Neural progenitor cell (in vitro differentiated cells): ENCODE measurements at regions not wholly inside any gene's neighbourhood (a gene's known extent, or its start where the extent isn't known, plus 50 kb on each side); places are given as distances from the start of the nearest gene placed in this dataset.

Experiments
- CTCF ChIP-seq: fragments of 200-600 bp; sonication (generic); IDR thresholded peaks from 2 replicates; pipeline ENCODE4 v1.5.1; 2017; ENCODE audit warnings: antibody characterized with exemption, mild to moderate bottlenecking
- EZH2 ChIP-seq: fragments of 200-600 bp; sonication (generic); IDR thresholded peaks from 2 replicates; pipeline ENCODE4 v1.6.1; 2017; ENCODE audit warnings: antibody characterized with exemption, mild to moderate bottlenecking, moderate library complexity
- EZH2phosphoT487 ChIP-seq: fragments of 200-600 bp; sonication (generic); IDR thresholded peaks from 2 replicates; pipeline ENCODE4 v1.6.1; 2017; ENCODE audit warnings: antibody characterized with exemption

GRCh38 chr3:164577667-164578210, 500.6 kb downstream of the SI start:
- TF ChIP-seq CTCF (no peak), EZH2 (no peak), EZH2phosphoT487 (no peak)
